VCaP (cell line): ENCODE measurements at regions not wholly inside any gene's neighbourhood (a gene's known extent, or its start where the extent isn't known, plus 50 kb on each side); places are given as distances from the start of the nearest gene placed in this dataset.

Experiments used
- H3K27ac ChIP-seq: fragments of 450-650 bp; 2 replicates; pipeline ENCODE4 v1.5.1; 2017
- TF ChIP-seq, protein P1 (sequence below): fragments of 450-650 bp; conservative IDR thresholded peaks from 2 replicates; pipeline ENCODE4 v1.5.1; 2017; ENCODE audit warnings: mild to moderate bottlenecking, moderate library complexity

GRCh38 chr18:70446063-70446462, 157.2 kb downstream of the SOCS6 start:
- TF ChIP-seq, protein P1, sequence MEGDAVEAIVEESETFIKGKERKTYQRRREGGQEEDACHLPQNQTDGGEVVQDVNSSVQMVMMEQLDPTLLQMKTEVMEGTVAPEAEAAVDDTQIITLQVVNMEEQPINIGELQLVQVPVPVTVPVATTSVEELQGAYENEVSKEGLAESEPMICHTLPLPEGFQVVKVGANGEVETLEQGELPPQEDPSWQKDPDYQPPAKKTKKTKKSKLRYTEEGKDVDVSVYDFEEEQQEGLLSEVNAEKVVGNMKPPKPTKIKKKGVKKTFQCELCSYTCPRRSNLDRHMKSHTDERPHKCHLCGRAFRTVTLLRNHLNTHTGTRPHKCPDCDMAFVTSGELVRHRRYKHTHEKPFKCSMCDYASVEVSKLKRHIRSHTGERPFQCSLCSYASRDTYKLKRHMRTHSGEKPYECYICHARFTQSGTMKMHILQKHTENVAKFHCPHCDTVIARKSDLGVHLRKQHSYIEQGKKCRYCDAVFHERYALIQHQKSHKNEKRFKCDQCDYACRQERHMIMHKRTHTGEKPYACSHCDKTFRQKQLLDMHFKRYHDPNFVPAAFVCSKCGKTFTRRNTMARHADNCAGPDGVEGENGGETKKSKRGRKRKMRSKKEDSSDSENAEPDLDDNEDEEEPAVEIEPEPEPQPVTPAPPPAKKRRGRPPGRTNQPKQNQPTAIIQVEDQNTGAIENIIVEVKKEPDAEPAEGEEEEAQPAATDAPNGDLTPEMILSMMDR = no peak
- H3K27ac ChIP-seq = no peak overlapping the region

DNA sequence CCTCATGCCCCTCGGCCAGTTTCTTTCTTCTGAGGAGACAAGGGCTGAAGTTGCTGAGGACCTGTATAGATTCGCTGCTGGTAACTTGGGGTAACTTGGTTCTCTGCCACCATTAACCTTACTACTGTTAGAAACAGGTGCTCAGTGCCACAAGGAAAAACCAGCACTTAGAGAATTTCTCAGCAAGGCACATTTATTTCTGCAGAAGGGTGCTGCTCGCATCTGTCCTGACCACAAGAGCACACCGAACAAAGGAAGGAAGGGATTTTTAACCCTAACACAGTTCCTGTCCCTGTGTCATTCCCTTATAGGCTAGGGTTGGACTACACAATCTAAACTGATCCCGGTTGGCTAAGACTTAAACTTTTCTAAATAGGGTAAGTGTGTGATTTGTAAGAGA, 154.1 kb downstream of the SOCS6 start:
- TF ChIP-seq, protein P1 = no peak
- H3K27ac ChIP-seq = no peak overlapping the region

- no peak overlapping the region for H3K27ac ChIP-seq
- TF ChIP-seq, protein P1 = no peak
Observed at GRCh38 chr18:70432804-70433400, 144.1 kb downstream of the SOCS6 start.

DNA sequence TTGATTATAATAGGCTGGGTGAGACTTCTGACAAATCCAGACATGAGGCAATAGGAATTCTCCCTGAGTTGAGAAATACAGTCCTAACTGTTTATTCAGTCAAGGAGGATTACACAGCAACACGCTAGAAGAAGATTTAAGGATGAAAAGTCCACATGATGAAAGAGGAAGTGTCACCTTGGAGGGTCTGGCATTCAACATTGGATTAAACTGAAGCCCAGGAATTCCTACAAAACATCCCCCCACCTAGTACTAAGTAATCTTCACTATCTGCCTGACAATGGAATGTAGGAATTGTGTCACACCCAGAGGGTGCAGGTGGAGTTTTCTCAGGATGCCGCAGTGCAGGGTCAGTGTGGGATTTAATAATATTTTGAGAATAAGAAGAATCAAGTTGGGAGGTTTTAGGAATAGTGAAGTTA, 142.4 kb downstream of the SOCS6 start:
- TF ChIP-seq, protein P1 = no peak
- H3K27ac ChIP-seq = no peak overlapping the region

DNA sequence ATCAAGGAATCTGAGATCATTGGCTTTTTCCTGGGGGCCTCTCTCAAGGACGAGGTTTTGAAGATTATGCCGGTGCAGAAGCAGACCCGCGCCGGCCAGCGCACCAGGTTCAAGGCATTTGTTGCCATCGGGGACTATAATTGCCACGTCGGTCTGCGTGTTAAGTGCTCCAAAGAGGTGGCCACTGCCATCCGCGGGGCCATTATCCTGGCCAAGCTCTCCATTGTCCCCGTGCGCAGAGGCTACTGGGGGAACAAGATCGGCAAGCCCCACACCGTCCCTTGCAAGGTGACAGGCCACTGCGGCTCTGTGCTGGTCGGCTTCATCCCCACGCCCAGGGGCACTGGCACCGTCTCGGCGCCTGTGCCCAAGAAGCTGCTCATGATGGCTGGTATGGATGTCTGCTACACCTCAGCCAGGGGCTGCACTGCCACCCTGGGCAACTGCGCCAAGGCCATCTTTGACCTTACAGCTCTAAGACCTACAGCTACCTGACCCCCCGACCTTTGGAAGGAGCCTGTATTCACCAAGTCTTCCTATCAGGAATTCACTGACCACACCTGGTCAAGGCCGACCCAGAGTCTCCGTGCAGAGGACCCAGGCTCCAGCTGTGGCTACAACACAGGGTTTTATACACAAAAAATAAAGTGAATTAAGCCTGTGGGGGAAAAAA, 141.8 kb downstream of the SOCS6 start:
- TF ChIP-seq, protein P1 = no peak
- H3K27ac ChIP-seq = no peak overlapping the region

GRCh38 chr18:70429847-70430500, 141.1 kb downstream of the SOCS6 start:
- no peak overlapping the region for H3K27ac ChIP-seq
- TF ChIP-seq, protein P1 = no peak

DNA sequence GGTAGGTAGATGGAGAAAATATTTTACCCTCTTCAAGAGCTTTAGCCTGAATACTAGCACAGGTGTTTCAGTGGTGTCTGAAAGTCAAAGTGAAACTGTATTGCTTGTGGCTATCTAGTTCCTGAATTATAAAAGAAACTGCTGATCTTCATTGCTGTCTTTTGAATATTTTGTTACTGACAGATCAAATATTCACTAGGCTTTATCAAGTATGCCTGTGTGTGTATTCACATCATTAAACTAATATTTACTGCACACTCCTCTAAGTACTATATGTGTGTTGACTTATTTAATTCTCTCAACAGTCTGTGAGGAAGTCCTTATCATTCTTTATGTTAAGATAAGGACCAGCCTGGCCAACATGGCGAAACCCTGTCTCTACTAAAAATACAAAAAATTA, 139.6 kb downstream of the SOCS6 start:
- peak overlapping the region; percentile 33 for H3K27ac ChIP-seq
- TF ChIP-seq, protein P1 = no peak
